ENCODE measurements at regions not wholly inside any gene's neighbourhood (a gene's known extent, or its start where the extent isn't known, plus 50 kb on each side); places are given as distances from the start of the nearest gene placed in this dataset.

DNA sequence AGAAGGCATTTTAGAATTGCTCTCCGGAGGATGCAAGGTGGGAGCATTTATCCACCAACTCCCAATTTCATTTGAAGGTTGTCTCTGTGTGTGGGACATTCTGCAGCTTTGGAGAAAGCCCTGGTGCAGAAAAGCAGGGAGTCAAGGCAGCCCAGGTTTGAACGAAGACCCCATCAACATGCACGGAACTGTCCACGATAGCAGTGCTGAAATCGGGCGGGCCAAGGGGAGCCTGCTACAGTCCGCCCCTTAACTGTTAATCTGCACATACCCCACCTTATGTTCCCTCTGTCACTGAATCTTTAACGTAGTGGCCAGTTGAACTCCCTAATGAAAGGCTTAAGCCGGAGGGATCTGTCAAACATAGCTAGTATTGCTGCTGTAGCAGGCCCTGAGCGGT is 68.8 kb upstream of the C1orf174 start:
- intact Hi-C loops (cut with micrococcal nuclease; ENCODE audit: unreplicated experiment): no loop called here
- no peak for DNase-seq (ENCODE audit: low read depth, low spot score)
- Histone ChIP-seq H3K36me3 (ENCODE audit: control insufficient read depth, insufficient read depth, low read length) (no peaks in the 10 kb centered on the region), H3K27ac (ENCODE audit: low read length) (no peak overlapping the region), H3K4me3 (ENCODE audit: low read depth in 2 of 2, low read length in 2 of 2) (no peak overlapping the region), H3K9me3 (ENCODE audit: control insufficient read depth, insufficient read depth, low read depth, low read length) (no peaks in the 10 kb centered on the region), H3K4me1 (ENCODE audit: control insufficient read depth, insufficient read depth, low read length) (no peaks in the 10 kb centered on the region), H3K27me3 (ENCODE audit: control insufficient read depth, insufficient read depth, low read length) (no peaks in the 10 kb centered on the region)
- ChIA-PET POLR2A (no interaction called here), CTCF (interaction anchor here (0.5 kb wide), 1 partner anchor 69 kb away, joined by 4 read pairs; the partner anchor contains the start of gene C1orf174)
- TF ChIP-seq, protein P1, sequence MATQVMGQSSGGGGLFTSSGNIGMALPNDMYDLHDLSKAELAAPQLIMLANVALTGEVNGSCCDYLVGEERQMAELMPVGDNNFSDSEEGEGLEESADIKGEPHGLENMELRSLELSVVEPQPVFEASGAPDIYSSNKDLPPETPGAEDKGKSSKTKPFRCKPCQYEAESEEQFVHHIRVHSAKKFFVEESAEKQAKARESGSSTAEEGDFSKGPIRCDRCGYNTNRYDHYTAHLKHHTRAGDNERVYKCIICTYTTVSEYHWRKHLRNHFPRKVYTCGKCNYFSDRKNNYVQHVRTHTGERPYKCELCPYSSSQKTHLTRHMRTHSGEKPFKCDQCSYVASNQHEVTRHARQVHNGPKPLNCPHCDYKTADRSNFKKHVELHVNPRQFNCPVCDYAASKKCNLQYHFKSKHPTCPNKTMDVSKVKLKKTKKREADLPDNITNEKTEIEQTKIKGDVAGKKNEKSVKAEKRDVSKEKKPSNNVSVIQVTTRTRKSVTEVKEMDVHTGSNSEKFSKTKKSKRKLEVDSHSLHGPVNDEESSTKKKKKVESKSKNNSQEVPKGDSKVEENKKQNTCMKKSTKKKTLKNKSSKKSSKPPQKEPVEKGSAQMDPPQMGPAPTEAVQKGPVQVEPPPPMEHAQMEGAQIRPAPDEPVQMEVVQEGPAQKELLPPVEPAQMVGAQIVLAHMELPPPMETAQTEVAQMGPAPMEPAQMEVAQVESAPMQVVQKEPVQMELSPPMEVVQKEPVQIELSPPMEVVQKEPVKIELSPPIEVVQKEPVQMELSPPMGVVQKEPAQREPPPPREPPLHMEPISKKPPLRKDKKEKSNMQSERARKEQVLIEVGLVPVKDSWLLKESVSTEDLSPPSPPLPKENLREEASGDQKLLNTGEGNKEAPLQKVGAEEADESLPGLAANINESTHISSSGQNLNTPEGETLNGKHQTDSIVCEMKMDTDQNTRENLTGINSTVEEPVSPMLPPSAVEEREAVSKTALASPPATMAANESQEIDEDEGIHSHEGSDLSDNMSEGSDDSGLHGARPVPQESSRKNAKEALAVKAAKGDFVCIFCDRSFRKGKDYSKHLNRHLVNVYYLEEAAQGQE (IDR thresholded peaks at IDR 0.05; ENCODE audit: insufficient read depth in 1 of 2, low read depth in 2 of 2, low read length in 1 of 2): peak; percentile 86 to 88
- no peak for TF ChIP-seq POLR2AphosphoS5 (IDR thresholded peaks at IDR 0.05; ENCODE audit: low read depth, low read length)
- BruUV-seq (replicated peaks): no TSS peak
- in situ Hi-C loops (cut with HindIII; ENCODE audit: low pct_unique_long_range_greater_than_20kb, low sequenced_read_pairs): no loop called here
- ATAC-seq: no peak

GRCh38 chr1:3971981-3972380 is 71.9 kb upstream of the C1orf174 start:
- ChIA-PET CTCF (no interaction called here), POLR2A (no interaction called here)
- intact Hi-C loops (cut with micrococcal nuclease; ENCODE audit: unreplicated experiment) (no loop called here), in situ Hi-C loops (cut with HindIII; ENCODE audit: low pct_unique_long_range_greater_than_20kb, low sequenced_read_pairs) (no loop called here)
- Histone ChIP-seq H3K27me3 (ENCODE audit: control insufficient read depth, insufficient read depth, low read length) (no peaks in the 10 kb centered on the region), H3K9me3 (ENCODE audit: control insufficient read depth, insufficient read depth, low read depth, low read length) (no peaks in the 10 kb centered on the region), H3K27ac (ENCODE audit: low read length) (no peak overlapping the region), H3K4me1 (ENCODE audit: control insufficient read depth, insufficient read depth, low read length) (no peaks in the 10 kb centered on the region), H3K36me3 (ENCODE audit: control insufficient read depth, insufficient read depth, low read length) (no peaks in the 10 kb centered on the region), H3K4me3 (ENCODE audit: low read depth in 2 of 2, low read length in 2 of 2) (no peak overlapping the region)
- DNase-seq (ENCODE audit: low read depth, low spot score) (no peak), ATAC-seq (no peak)
- no TSS peak for BruUV-seq (replicated peaks)
- TF ChIP-seq, protein P2, sequence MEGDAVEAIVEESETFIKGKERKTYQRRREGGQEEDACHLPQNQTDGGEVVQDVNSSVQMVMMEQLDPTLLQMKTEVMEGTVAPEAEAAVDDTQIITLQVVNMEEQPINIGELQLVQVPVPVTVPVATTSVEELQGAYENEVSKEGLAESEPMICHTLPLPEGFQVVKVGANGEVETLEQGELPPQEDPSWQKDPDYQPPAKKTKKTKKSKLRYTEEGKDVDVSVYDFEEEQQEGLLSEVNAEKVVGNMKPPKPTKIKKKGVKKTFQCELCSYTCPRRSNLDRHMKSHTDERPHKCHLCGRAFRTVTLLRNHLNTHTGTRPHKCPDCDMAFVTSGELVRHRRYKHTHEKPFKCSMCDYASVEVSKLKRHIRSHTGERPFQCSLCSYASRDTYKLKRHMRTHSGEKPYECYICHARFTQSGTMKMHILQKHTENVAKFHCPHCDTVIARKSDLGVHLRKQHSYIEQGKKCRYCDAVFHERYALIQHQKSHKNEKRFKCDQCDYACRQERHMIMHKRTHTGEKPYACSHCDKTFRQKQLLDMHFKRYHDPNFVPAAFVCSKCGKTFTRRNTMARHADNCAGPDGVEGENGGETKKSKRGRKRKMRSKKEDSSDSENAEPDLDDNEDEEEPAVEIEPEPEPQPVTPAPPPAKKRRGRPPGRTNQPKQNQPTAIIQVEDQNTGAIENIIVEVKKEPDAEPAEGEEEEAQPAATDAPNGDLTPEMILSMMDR (IDR thresholded peaks at IDR 0.05): no peak
- TF ChIP-seq SIN3A (IDR thresholded peaks at IDR 0.05; ENCODE audit: borderline replicate concordance, insufficient read depth, low read depth, low read length): no peak
- TF ChIP-seq, protein P1 (IDR thresholded peaks at IDR 0.05; ENCODE audit: insufficient read depth in 1 of 2, low read depth in 2 of 2, low read length in 1 of 2): no peak
- TF ChIP-seq TCF7L2 (IDR thresholded peaks at IDR 0.05; ENCODE audit: low read depth, low read length): no peak
- no peak for TF ChIP-seq POLR2AphosphoS5 (IDR thresholded peaks at IDR 0.05; ENCODE audit: low read depth, low read length)

All from Panc1 (cell line).